ENCODE measurements at regions not wholly inside any gene's neighbourhood (a gene's known extent, or its start where the extent isn't known, plus 50 kb on each side); places are given as distances from the start of the nearest gene placed in this dataset.

- H3K4me3 ChIP-seq (ENCODE audit: low read depth, low read length): no peak overlapping the region
- DNase-seq (ENCODE audit: low read depth): no peak
- TF ChIP-seq CTCF (conservative IDR thresholded peaks at IDR 0.05; ENCODE audit: low read depth, low read length): no peak
Observed at GRCh38 chr6:22081709-22082108, 215.1 kb downstream of the PRL start.

- no peak for TF ChIP-seq CTCF (conservative IDR thresholded peaks at IDR 0.05; ENCODE audit: low read depth, low read length)
- DNase-seq (ENCODE audit: low read depth): no peak
Observed at GRCh38 chr6:22082218-22082617, 214.6 kb downstream of the PRL start.

GRCh38 chr6:22083119-22083518 is 213.7 kb downstream of the PRL start:
- TF ChIP-seq CTCF (conservative IDR thresholded peaks at IDR 0.05; ENCODE audit: low read depth, low read length): no peak
- H3K4me3 ChIP-seq (ENCODE audit: low read depth, low read length): no peak overlapping the region
- DNase-seq (ENCODE audit: low read depth): no peak

More at GRCh38 chr6:22082218-22082617, 214.6 kb downstream of the PRL start:
- no peak overlapping the region for H3K4me3 ChIP-seq (ENCODE audit: low read depth, low read length)

GRCh38 chr6:22087960-22088706 is 208.7 kb downstream of the PRL start:
- no peak overlapping the region for H3K4me3 ChIP-seq (ENCODE audit: low read depth, low read length)
- DNase-seq (ENCODE audit: low read depth): no peak
- TF ChIP-seq CTCF (conservative IDR thresholded peaks at IDR 0.05; ENCODE audit: low read depth, low read length): no peak

GRCh38 chr6:22091424-22091948 is 205.3 kb downstream of the PRL start:
- H3K4me3 ChIP-seq (ENCODE audit: low read depth, low read length): no peak overlapping the region
- DNase-seq (ENCODE audit: low read depth): no peak
- no peak for TF ChIP-seq CTCF (conservative IDR thresholded peaks at IDR 0.05; ENCODE audit: low read depth, low read length)

- no peak overlapping the region for H3K4me3 ChIP-seq (ENCODE audit: low read depth, low read length)
- no peak for DNase-seq (ENCODE audit: low read depth)
- no peak for TF ChIP-seq CTCF (conservative IDR thresholded peaks at IDR 0.05; ENCODE audit: low read depth, low read length)
Observed at GRCh38 chr6:22095836-22096235, 201.0 kb downstream of the PRL start.

- no peak for DNase-seq (ENCODE audit: low read depth)
- TF ChIP-seq CTCF (conservative IDR thresholded peaks at IDR 0.05; ENCODE audit: low read depth, low read length): no peak
- H3K4me3 ChIP-seq (ENCODE audit: low read depth, low read length): no peak overlapping the region
Observed at GRCh38 chr6:22098601-22099031, 198.2 kb downstream of the PRL start.
